Mesothelial cell of epicardium (in vitro differentiated cells): ENCODE measurements at regions not wholly inside any gene's neighbourhood (a gene's known extent, or its start where the extent isn't known, plus 50 kb on each side); places are given as distances from the start of the nearest gene placed in this dataset.

Experiments used
- DNase-seq, 2 experiments: peaks; one replicate each; pipeline ENCODE4 v3.0.0; 2021; ENCODE audit warnings: low spot score in 2 of 2; ENCODE audit not compliant: unreplicated experiment in 2 of 2
- H3K27ac Mint-ChIP-seq: 2 replicates; pipeline ENCODE4 v1.8.0; 2021; ENCODE audit warnings: mixed read lengths
- H3K27me3 Mint-ChIP-seq: 2 replicates; pipeline ENCODE4 v1.8.0; 2021; ENCODE audit warnings: low read depth, mixed read lengths
- H3K36me3 Mint-ChIP-seq: 2 replicates; pipeline ENCODE4 v1.8.0; 2021; ENCODE audit warnings: mixed read lengths
- H3K4me1 Mint-ChIP-seq: 2 replicates; pipeline ENCODE4 v1.8.0; 2021; ENCODE audit warnings: mixed read lengths
- H3K4me3 Mint-ChIP-seq: 2 replicates; pipeline ENCODE4 v1.8.0; 2021; ENCODE audit warnings: mild to moderate bottlenecking, moderate library complexity, mixed read lengths
- H3K9me3 Mint-ChIP-seq: 2 replicates; pipeline ENCODE4 v1.8.0; 2021; ENCODE audit warnings: mixed read lengths
- TF ChIP-seq, protein P1 (sequence below): fragments of 200-600 bp; sonication (generic); IDR thresholded peaks from one replicate; pipeline ENCODE4 v1.5.0; 2021; ENCODE audit warnings: antibody characterized with exemption; ENCODE audit not compliant: unreplicated experiment

DNA sequence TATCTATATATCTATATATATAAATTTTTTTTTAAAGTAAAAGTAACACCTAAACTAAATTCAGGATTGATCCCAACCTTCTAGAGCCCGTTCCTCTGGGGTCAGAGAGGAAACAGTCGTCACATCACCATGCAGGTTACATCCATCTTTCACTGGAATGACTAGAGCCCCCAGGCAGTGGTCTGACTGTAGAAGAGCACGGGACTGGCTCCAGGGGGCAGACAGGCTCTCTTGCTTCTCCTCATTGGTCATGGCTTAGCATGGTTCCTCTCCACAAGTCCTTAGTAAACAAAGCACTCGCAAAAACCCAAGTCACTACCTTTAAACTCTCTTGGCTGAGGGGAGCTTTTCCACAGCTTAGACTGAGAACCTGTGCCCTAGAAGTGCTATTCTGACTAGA lies 110.5 kb downstream of the NR2F2 start:
- Mint-ChIP-seq H3K36me3 (no peaks in the 10 kb centered on the region), H3K27me3 (peaks cover 66% of the 10 kb centered on the region), H3K9me3 (peaks cover 11% of the 10 kb centered on the region), H3K4me3 (no peak overlapping the region), H3K4me1 (no peaks in the 10 kb centered on the region), H3K27ac (no peak overlapping the region)
- no peak for DNase-seq
- TF ChIP-seq, protein P1, sequence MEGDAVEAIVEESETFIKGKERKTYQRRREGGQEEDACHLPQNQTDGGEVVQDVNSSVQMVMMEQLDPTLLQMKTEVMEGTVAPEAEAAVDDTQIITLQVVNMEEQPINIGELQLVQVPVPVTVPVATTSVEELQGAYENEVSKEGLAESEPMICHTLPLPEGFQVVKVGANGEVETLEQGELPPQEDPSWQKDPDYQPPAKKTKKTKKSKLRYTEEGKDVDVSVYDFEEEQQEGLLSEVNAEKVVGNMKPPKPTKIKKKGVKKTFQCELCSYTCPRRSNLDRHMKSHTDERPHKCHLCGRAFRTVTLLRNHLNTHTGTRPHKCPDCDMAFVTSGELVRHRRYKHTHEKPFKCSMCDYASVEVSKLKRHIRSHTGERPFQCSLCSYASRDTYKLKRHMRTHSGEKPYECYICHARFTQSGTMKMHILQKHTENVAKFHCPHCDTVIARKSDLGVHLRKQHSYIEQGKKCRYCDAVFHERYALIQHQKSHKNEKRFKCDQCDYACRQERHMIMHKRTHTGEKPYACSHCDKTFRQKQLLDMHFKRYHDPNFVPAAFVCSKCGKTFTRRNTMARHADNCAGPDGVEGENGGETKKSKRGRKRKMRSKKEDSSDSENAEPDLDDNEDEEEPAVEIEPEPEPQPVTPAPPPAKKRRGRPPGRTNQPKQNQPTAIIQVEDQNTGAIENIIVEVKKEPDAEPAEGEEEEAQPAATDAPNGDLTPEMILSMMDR: no peak

DNA sequence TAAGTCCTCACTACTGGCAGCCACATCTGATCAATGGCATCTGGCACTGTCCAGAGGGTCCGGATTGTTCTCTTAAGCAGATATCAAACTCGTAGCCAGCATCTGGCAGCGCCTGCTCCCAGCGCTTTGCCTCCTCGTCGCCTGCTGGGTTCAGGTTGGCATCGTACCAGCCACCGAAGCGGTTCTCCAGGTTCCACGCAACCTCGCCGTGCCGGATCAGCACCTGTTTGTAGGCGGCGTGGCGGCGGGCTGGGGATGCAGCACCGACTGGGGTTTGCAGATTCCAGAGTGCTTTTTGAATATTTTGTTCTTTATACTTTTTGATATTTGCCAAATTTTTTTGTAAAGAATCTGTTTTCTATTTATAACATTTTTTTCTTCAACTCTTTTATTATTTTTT lies 111.6 kb downstream of the NR2F2 start:
- DNase-seq: no peak
- peaks cover 11% of the 10 kb centered on the region for H3K9me3 Mint-ChIP-seq
- peaks cover 62% of the 10 kb centered on the region for H3K27me3 Mint-ChIP-seq
- H3K27ac Mint-ChIP-seq: no peak overlapping the region
- no peaks in the 10 kb centered on the region for H3K4me1 Mint-ChIP-seq
- TF ChIP-seq, protein P1: no peak
- H3K36me3 Mint-ChIP-seq: no peaks in the 10 kb centered on the region
- no peak overlapping the region for H3K4me3 Mint-ChIP-seq

DNA sequence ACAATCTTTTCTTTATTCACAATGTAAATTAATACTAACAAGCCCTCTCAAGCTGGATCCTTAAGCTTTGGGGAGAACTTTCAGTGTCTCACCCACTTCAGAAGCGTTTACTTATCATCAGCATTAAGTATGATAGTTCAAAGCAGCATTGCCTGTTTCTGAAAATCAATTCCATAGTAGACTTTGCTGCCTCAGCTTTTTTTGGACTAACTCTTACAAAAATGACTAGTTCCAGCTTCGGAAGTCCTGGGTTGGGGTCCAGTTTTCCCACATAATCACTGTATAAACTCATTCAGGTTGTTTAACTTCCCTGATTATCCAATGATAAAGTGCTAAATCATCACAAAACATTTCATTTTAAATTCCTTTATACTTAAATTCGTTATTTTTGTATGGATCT lies 114.4 kb downstream of the NR2F2 start:
- H3K4me3 Mint-ChIP-seq: no peak overlapping the region
- DNase-seq: no peak
- no peaks in the 10 kb centered on the region for H3K4me1 Mint-ChIP-seq
- H3K9me3 Mint-ChIP-seq: peaks cover 11% of the 10 kb centered on the region
- no peaks in the 10 kb centered on the region for H3K36me3 Mint-ChIP-seq
- no peak overlapping the region for H3K27ac Mint-ChIP-seq
- TF ChIP-seq, protein P1: no peak
- H3K27me3 Mint-ChIP-seq: peaks cover 55% of the 10 kb centered on the region

DNA sequence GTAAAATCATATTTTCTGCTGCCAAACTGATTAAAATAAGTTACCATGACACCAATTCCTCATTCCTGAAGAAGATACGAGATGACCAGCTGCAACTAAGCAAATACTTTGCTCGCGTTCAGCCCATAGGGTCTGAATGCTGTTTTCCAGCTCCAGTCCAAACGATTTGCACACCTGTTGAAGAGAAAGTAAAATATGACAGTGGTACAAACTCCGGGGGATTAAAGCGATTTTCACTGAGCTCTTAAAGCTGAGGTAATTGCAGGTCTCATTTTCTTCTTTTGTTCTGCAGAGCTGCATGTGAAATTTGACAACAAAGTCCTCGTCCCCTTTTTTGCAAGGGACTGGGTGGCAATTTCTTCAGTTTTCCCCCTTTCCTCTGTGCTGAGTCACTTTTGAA lies 118.4 kb downstream of the NR2F2 start:
- Mint-ChIP-seq H3K9me3 (no peaks in the 10 kb centered on the region), H3K27me3 (peaks cover 54% of the 10 kb centered on the region)

DNA sequence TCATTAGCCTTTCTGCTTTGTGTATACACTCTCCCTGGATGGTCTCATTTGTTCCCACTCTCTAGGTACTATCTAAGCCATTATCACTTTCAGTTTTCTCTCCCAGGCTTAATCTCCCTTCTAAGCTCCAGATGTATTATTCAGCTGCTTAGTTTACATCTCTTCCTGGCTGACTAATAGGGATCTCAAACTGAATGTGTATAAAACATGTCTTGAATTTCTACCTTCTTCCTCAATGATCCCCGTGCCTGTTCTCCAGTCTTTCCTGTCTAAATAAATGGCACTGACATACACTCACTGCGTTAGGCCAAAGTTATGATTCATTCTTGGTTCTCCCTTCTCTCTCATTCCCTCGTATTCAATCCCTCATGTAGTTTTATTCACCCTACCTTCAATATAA lies 127.3 kb downstream of the NR2F2 start:
- Mint-ChIP-seq H3K27ac (no peak overlapping the region), H3K27me3 (peaks cover 21% of the 10 kb centered on the region), H3K9me3 (peaks cover 4% of the 10 kb centered on the region), H3K36me3 (no peaks in the 10 kb centered on the region), H3K4me3 (no peak overlapping the region), H3K4me1 (no peaks in the 10 kb centered on the region)
- no peak for DNase-seq
- TF ChIP-seq, protein P1: no peak

More for the DNA sequence above, 118.4 kb downstream of the NR2F2 start:
- H3K36me3 Mint-ChIP-seq: no peaks in the 10 kb centered on the region
- no peak for DNase-seq
- H3K4me3 Mint-ChIP-seq: no peak overlapping the region
- TF ChIP-seq, protein P1: no peak
- H3K4me1 Mint-ChIP-seq: no peaks in the 10 kb centered on the region
- no peak overlapping the region for H3K27ac Mint-ChIP-seq

DNA sequence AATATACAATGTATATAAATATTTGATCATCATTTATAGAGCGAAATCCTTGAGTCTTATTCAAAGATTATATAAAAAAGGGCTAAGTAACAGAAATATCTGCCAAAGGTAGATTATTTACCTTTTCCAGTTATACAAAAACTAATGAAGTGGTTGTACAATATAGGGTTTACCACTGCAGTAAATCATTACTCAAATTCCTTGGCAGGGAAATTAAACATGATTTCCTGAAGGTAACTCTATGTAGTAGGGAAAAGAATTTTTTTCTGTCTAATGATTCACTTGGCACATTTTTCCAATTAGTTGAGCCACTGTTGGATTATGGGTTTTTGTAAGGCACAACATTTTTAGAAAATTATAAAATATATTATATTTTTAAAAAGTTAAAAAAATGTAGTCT lies 129.6 kb downstream of the NR2F2 start:
- TF ChIP-seq, protein P1: no peak
- no peaks in the 10 kb centered on the region for H3K4me1 Mint-ChIP-seq
- H3K36me3 Mint-ChIP-seq: no peaks in the 10 kb centered on the region
- H3K4me3 Mint-ChIP-seq: no peak overlapping the region
- peaks cover 22% of the 10 kb centered on the region for H3K27me3 Mint-ChIP-seq
- H3K27ac Mint-ChIP-seq: no peak overlapping the region
- no peak for DNase-seq
- H3K9me3 Mint-ChIP-seq: peaks cover 4% of the 10 kb centered on the region
